K562 (cell line): ENCODE measurements at regions not wholly inside any gene's neighbourhood (a gene's known extent, or its start where the extent isn't known, plus 50 kb on each side); places are given as distances from the start of the nearest gene placed in this dataset.

Source experiments
- ATAC-seq: fragments of 200-7000 bp; cut with Tn5 transposase; 3 replicates; pipeline ENCODE4 v1.9.1; 2020; ENCODE audit warnings: moderate library complexity
- BruUV-seq: library from RNA; stranded (reverse); fragments of 400-500 nt; replicated peaks from 2 replicates; lab custom pipeline; 2021; lab: Mats Ljungman, UMichigan
- CTCF ChIA-PET: fragments of 300-600 bp; formaldehyde crosslinking; extraction: SDS; loops from one replicate; lab custom pipeline; 2021; ENCODE audit warnings: low intra/inter-chr PET ratio; lab: Yijun Ruan, JAX
- POLR2A ChIA-PET: fragments of 300-600, 350-650 bp; sonication (Branson Sonifier 250); formaldehyde crosslinking; extraction: SDS; loops from one replicate; lab custom pipeline; 2021; ENCODE audit warnings: antibody characterized with exemption, inconsistent platforms; lab: Yijun Ruan, JAX
- DNase-seq, 4 experiments: peaks; one replicate each; pipeline versions ENCODE4 v3.0.0 to v3.0.0-alpha.2; 2011 to 2018; ENCODE audit warnings: low spot score in 3 of 4, mixed read lengths in 3 of 4; ENCODE audit errors: extremely low read depth in 1 of 4
- FAIRE-seq: peaks from 2 replicates; lab custom pipeline; 2011; peaks lifted over from hg19 to GRCh38; lab: Jason Lieb, UNC
- H2AFZ ChIP-seq: 2 replicates; pipeline ENCODE4 v1.6.0; 2011; ENCODE audit warnings: low read depth, low read length, control low read depth, inconsistent platforms
- H3K27ac ChIP-seq: fragments of 200-600 bp; 3 replicates; pipeline ENCODE4 v1.8.0; 2011; ENCODE audit warnings: low read depth, mild to moderate bottlenecking, control low read depth, inconsistent platforms, low read length, moderate library complexity, mixed read lengths; ENCODE audit errors: extremely low read depth
- H3K27me3 ChIP-seq, 2 experiments: fragments of 300-600 bp in 1 of 2; 2 replicates in 1 of 2; 3 replicates in 1 of 2; pipeline versions ENCODE4 v1.6.0 to v1.8.0; 2011; ENCODE audit warnings: inconsistent platforms in 2 of 2, low read length in 2 of 2, mild to moderate bottlenecking in 1 of 2, mixed read lengths in 1 of 2, moderate library complexity in 1 of 2; ENCODE audit not compliant: control insufficient read depth in 2 of 2, insufficient read depth in 2 of 2
- H3K36me3 ChIP-seq: fragments of 300-600 bp; 3 replicates; pipeline ENCODE4 v1.8.0; 2011; ENCODE audit warnings: mild to moderate bottlenecking, low read length, inconsistent platforms; ENCODE audit not compliant: control insufficient read depth, insufficient read depth
- H3K4me1 ChIP-seq, 2 experiments: fragments of 200-600 bp in 1 of 2; replicated peaks in 1 of 2; 2 replicates in 1 of 2; 3 replicates in 1 of 2; pipeline versions ENCODE4 v1.5.1 to v1.8.0; 2011; ENCODE audit warnings: inconsistent platforms in 2 of 2, low read length in 2 of 2, mild to moderate bottlenecking in 1 of 2, mixed read lengths in 1 of 2, moderate library complexity in 1 of 2; ENCODE audit not compliant: control insufficient read depth in 2 of 2, insufficient read depth in 2 of 2
- H3K4me2 ChIP-seq: 2 replicates; pipeline ENCODE4 v1.6.1; 2011; ENCODE audit warnings: low read length, control low read depth, inconsistent platforms, mixed read lengths; ENCODE audit not compliant: insufficient read depth
- H3K4me3 ChIP-seq: fragments of 200-600 bp; sonication (generic), shearing (Covaris generic); 2 replicates; pipeline ENCODE4 v1.5.1; 2016; ENCODE audit warnings: control low read depth, inconsistent platforms
- H3K79me2 ChIP-seq: fragments of 200-600 bp; 3 replicates; pipeline ENCODE4 v1.8.0; 2011; ENCODE audit warnings: low read length, inconsistent platforms; ENCODE audit not compliant: control insufficient read depth, insufficient read depth
- H3K9ac ChIP-seq, 2 experiments: 2 replicates each; pipeline versions ENCODE4 v1.6.0 to v1.6.1; 2011; ENCODE audit warnings: low read depth in 2 of 2, low read length in 2 of 2, control low read depth in 1 of 2, inconsistent platforms in 1 of 2, mild to moderate bottlenecking in 1 of 2, mixed read lengths in 1 of 2; ENCODE audit not compliant: insufficient read depth in 1 of 2
- H3K9me1 ChIP-seq: one replicate; pipeline ENCODE4 v1.6.0; 2011; ENCODE audit warnings: inconsistent platforms, mild to moderate bottlenecking, low read length, moderate library complexity; ENCODE audit not compliant: control insufficient read depth, insufficient read depth
- H3K9me3 ChIP-seq: replicated peaks from 2 replicates; pipeline ENCODE4 v1.5.1; 2011; ENCODE audit warnings: low read depth, low read length, inconsistent platforms; ENCODE audit not compliant: control insufficient read depth, insufficient read depth
- H4K20me1 ChIP-seq: replicated peaks from 2 replicates; pipeline ENCODE4 v1.6.1; 2011; ENCODE audit warnings: low read length, inconsistent platforms, mixed read lengths; ENCODE audit not compliant: control insufficient read depth, insufficient read depth
- SMC3 ChIP-seq: conservative IDR thresholded peaks from 2 replicates; pipeline ENCODE4 v1.6.1; 2011; ENCODE audit warnings: low read depth, low read length, improper control_type of control experiment; ENCODE audit not compliant: insufficient read depth
- WGBS: fragments of 100-300 bp; shearing (Covaris generic); methylation state at CpG from one replicate; pipeline ENCODE4 v1.1.6; 2016; ENCODE audit warnings: low coverage, mixed read lengths; ENCODE audit not compliant: insufficient coverage; ENCODE audit errors: missing lambda C conversion rate; 5-methylcytosine and 5-hydroxymethylcytosine counted together
- in situ Hi-C: fragments of 300-500 bp; cut with MboI; formaldehyde crosslinking; loops from 4 replicates; pipeline ENCODE4 v1.15.0; 2018; ENCODE audit warnings: inconsistent platforms, mixed read lengths
- intact Hi-C: fragments of 100-400 bp; cut with micrococcal nuclease; formaldehyde crosslinking; loops from 2 replicates; pipeline ENCODE4 v1.14.2; 2022
- TF ChIP-seq, protein P1 (sequence below), 3 experiments: fragments of 200-800 bp in 1 of 3; sonication (Bioruptor generic) in 1 of 3; sonication (generic) in 1 of 3; formaldehyde crosslinking in 1 of 3; IDR thresholded peaks; 2 replicates each; pipeline versions ENCODE4 v1.6.1 to v1.8.0; 2016 to 2022; ENCODE audit warnings: mild to moderate bottlenecking in 2 of 3, missing compliant biosample characterization in 2 of 3, missing genetic modification characterization in 2 of 3, missing genetic modification reagents in 1 of 3
- TF ChIP-seq, protein P2 (sequence below), 3 experiments: IDR thresholded peaks in 2 of 3; conservative IDR thresholded peaks in 1 of 3; 2 replicates each; pipeline ENCODE4 v1.5.1; 2011 to 2012; ENCODE audit warnings: low read length in 3 of 3, mild to moderate bottlenecking in 3 of 3, control low read depth in 2 of 3, improper control_type of control experiment in 1 of 3, inconsistent platforms in 1 of 3, low read depth in 1 of 3, mixed read lengths in 1 of 3, moderate library complexity in 1 of 3; ENCODE audit not compliant: insufficient read depth in 2 of 3
- TF ChIP-seq, protein P3 (sequence below): fragments of 250-450 bp; sonication (Bioruptor Pico); IDR thresholded peaks from 2 replicates; pipeline ENCODE4 v1.8.0; 2022; ENCODE audit warnings: inconsistent platforms, mild to moderate bottlenecking, moderate library complexity, borderline replicate concordance
- TF ChIP-seq, protein P4 (sequence below): fragments of 200-800 bp; sonication (Bioruptor generic); IDR thresholded peaks from 2 replicates; pipeline ENCODE4 v1.6.1; 2017; ENCODE audit warnings: missing genetic modification characterization, missing compliant biosample characterization

DNA sequence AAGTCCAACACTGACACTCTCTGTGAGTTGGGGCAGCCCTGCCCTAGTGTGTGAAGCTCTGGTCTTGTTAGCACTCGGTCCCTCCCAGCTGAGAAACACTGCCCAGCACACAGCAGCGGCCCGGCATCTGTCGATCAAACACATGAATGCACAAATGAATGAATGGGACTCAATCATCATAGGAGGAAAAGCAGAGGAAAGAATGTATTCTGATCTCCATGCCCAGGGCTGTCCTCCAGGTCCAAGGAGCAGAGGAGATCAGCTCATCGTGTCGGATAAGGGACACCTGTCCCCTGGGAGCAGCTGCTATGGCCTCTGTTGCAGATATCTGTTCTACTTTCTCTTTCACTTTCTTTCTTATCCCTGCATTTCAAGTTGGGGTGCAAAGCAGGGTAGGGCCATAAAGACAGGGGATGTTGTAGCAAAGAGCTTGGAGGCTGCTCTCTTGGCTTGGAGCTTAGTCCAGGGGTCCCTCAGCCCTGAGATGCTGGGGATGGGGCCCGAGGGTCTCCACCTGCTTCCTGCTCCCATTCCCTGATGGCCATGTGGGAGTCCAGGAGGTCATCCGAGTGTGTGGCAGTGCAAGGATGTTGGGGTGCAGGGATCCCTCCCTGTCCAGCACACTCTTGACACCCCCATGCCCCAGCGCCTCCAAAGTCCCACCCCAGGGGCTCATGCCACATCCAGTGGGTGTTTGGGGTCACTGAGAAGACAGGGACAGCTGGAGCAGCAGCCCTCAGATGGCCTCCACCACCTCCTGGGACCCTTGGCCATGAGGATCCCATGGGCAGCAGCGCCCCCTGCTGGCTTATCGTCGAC is 88.2 kb downstream of the IRF8 start (continued):
- TF ChIP-seq, protein P1, sequence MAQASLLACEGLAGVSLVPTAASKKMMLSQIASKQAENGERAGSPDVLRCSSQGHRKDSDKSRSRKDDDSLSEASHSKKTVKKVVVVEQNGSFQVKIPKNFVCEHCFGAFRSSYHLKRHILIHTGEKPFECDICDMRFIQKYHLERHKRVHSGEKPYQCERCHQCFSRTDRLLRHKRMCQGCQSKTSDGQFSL (CRISPR knock-in tag; IDR thresholded peaks at IDR 0.05): peak; percentile 96
- TF ChIP-seq, protein P1 (tag; IDR thresholded peaks at IDR 0.05): peak in 1 of 2 experiments; percentile 94; a peak in 2 of 4 replicates
- TF ChIP-seq SMC3: peak; percentile 50; the same call in 1 of the 2 replicates
- TF ChIP-seq, protein P2, sequence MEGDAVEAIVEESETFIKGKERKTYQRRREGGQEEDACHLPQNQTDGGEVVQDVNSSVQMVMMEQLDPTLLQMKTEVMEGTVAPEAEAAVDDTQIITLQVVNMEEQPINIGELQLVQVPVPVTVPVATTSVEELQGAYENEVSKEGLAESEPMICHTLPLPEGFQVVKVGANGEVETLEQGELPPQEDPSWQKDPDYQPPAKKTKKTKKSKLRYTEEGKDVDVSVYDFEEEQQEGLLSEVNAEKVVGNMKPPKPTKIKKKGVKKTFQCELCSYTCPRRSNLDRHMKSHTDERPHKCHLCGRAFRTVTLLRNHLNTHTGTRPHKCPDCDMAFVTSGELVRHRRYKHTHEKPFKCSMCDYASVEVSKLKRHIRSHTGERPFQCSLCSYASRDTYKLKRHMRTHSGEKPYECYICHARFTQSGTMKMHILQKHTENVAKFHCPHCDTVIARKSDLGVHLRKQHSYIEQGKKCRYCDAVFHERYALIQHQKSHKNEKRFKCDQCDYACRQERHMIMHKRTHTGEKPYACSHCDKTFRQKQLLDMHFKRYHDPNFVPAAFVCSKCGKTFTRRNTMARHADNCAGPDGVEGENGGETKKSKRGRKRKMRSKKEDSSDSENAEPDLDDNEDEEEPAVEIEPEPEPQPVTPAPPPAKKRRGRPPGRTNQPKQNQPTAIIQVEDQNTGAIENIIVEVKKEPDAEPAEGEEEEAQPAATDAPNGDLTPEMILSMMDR (IDR thresholded peaks at IDR 0.05 in 2 of 3, conservative IDR thresholded peaks at IDR 0.05 in 1 of 3; ENCODE audit: insufficient read depth in 2 of 3, low read depth in 1 of 3, low read length in 3 of 3): peak; percentile 27 to 33 (median 29); a peak in 2 of 6 replicates

DNA sequence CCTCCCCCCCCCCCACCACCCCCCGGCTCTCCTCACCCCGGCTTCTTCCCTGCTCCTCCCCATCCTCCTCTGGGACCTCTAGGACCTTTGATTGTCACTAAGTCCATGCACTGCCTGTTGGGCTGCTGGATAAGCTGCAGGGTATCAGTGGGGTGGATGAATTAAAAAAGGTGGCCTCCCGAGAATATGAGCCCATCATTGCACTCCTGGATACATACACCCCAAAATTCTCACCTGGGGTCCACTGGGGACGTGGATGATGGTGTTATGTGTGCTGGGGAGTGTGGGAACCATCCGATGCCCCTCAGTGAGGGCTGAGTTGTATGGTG is 88.8 kb downstream of the IRF8 start:
- no peaks in the 10 kb centered on the region for H3K36me3 ChIP-seq
- peaks cover 56 to 73% of the 10 kb centered on the region in 2 experiments for H3K27me3 ChIP-seq
- DNase-seq (peak in 3 of 4 experiments; percentile 90 to 94 (median 93)), FAIRE-seq (no peak), ATAC-seq (no peak)
- no peaks in the 10 kb centered on the region for H3K9me3 ChIP-seq
- no peak overlapping the region for H3K4me3 ChIP-seq
- no peaks in the 10 kb centered on the region for H3K4me1 ChIP-seq
- ChIA-PET CTCF (interaction anchor here (3.9 kb wide), 1 partner anchor 166 kb away, joined by 41 read pairs; no protein-coding TSS in a partner anchor), POLR2A (interaction anchor here (0.5 kb wide), 1 partner anchor 1219 kb away, joined by 3 read pairs; no protein-coding TSS in a partner anchor)
- BruUV-seq: no TSS peak
- intact Hi-C loops (loop anchor here (1.0 kb wide), 1 partner anchor 166 kb away; no protein-coding TSS in a partner anchor), in situ Hi-C loops (loop anchor here (5.0 kb wide), 1 partner anchor 165 kb away; no protein-coding TSS in a partner anchor)
- H3K4me2 ChIP-seq: no peak overlapping the region
- H3K27ac ChIP-seq: no peak overlapping the region
- H3K79me2 ChIP-seq: no peaks in the 10 kb centered on the region
- TF ChIP-seq, protein P3, sequence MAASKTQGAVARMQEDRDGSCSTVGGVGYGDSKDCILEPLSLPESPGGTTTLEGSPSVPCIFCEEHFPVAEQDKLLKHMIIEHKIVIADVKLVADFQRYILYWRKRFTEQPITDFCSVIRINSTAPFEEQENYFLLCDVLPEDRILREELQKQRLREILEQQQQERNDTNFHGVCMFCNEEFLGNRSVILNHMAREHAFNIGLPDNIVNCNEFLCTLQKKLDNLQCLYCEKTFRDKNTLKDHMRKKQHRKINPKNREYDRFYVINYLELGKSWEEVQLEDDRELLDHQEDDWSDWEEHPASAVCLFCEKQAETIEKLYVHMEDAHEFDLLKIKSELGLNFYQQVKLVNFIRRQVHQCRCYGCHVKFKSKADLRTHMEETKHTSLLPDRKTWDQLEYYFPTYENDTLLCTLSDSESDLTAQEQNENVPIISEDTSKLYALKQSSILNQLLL (CRISPR knock-in tag): no peak
- TF ChIP-seq, protein P4, sequence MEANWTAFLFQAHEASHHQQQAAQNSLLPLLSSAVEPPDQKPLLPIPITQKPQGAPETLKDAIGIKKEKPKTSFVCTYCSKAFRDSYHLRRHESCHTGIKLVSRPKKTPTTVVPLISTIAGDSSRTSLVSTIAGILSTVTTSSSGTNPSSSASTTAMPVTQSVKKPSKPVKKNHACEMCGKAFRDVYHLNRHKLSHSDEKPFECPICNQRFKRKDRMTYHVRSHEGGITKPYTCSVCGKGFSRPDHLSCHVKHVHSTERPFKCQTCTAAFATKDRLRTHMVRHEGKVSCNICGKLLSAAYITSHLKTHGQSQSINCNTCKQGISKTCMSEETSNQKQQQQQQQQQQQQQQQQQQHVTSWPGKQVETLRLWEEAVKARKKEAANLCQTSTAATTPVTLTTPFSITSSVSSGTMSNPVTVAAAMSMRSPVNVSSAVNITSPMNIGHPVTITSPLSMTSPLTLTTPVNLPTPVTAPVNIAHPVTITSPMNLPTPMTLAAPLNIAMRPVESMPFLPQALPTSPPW: 0 out of 2 replicates have a peak, but pooled peaks have one; percentile 6
- TF ChIP-seq, protein P2 (IDR thresholded peaks at IDR 0.05 in 2 of 3, conservative IDR thresholded peaks at IDR 0.05 in 1 of 3; ENCODE audit: insufficient read depth in 2 of 3, low read depth in 1 of 3, low read length in 3 of 3): 0 out of 6 replicates have a peak, but pooled peaks of 1 of the 3 experiments have one; percentile 10
- H3K9ac ChIP-seq: no peak overlapping the region
- H3K9me1 ChIP-seq: no peaks in the 10 kb centered on the region
- H4K20me1 ChIP-seq: peaks cover 7% of the 10 kb centered on the region; the same call in 1 of the 2 replicates
- 3% methylated on average over 3 of the region's 5 CpGs for WGBS
- no peak overlapping the region for H2AFZ ChIP-seq
